H1 (cell line): ENCODE measurements at regions not wholly inside any gene's neighbourhood (a gene's known extent, or its start where the extent isn't known, plus 50 kb on each side); places are given as distances from the start of the nearest gene placed in this dataset.

ENCODE experiments used
- CTCF ChIA-PET: fragments of 300-600 bp; sonication (Branson Sonifier 250); formaldehyde crosslinking; loops from one replicate; lab custom pipeline; 2021; ENCODE audit not compliant: partially characterized antibody; lab: Charles Lee
- POLR2A ChIA-PET: fragments of 300-600 bp; sonication (Branson Sonifier 250); formaldehyde crosslinking; loops from one replicate; lab custom pipeline; 2021; ENCODE audit warnings: inconsistent platforms; ENCODE audit not compliant: partially characterized antibody; lab: Charles Lee
- DNase-seq, 2 experiments: peaks; one replicate each; pipeline versions ENCODE4 v3.0.0 to v3.0.0-alpha.2; 2010 to 2022; ENCODE audit warnings: low spot score in 2 of 2, low read depth in 1 of 2, mixed read lengths in 1 of 2
- FAIRE-seq: peaks from 2 replicates; lab custom pipeline; 2011; peaks lifted over from hg19 to GRCh38; lab: Jason Lieb, UNC
- H2AFZ ChIP-seq: 2 replicates; pipeline ENCODE4 v1.8.1; 2012; ENCODE audit warnings: low read length, inconsistent platforms
- H2AK5ac ChIP-seq: 2 replicates; pipeline ENCODE4 v1.6.1; 2013; ENCODE audit warnings: low read depth, low read length
- H2BK120ac ChIP-seq: replicated peaks from 2 replicates; pipeline ENCODE3; 2013; ENCODE audit warnings: low read depth, low read length, inconsistent platforms
- H2BK12ac ChIP-seq: 2 replicates; pipeline ENCODE4 v1.6.1; 2013; ENCODE audit warnings: low read depth, low read length
- H2BK15ac ChIP-seq: 2 replicates; pipeline ENCODE4 v1.6.1; 2013; ENCODE audit warnings: low read length
- H2BK20ac ChIP-seq: 2 replicates; pipeline ENCODE4 v1.6.1; 2013; ENCODE audit warnings: low read length
- H2BK5ac ChIP-seq: 2 replicates; pipeline ENCODE4 v1.6.1; 2013; ENCODE audit warnings: low read depth, low read length
- H3K14ac ChIP-seq: 2 replicates; pipeline ENCODE4 v1.6.1; 2013; ENCODE audit warnings: inconsistent platforms; ENCODE audit not compliant: insufficient read length
- H3K18ac ChIP-seq: 2 replicates; pipeline ENCODE4 v1.6.1; 2013; ENCODE audit warnings: low read length; ENCODE audit errors: extremely low read depth
- H3K23ac ChIP-seq: 2 replicates; pipeline ENCODE4 v1.6.1; 2013; ENCODE audit warnings: inconsistent platforms; ENCODE audit not compliant: insufficient read length
- H3K23me2 ChIP-seq: 2 replicates; pipeline ENCODE4 v1.6.1; 2013; ENCODE audit warnings: low read depth, low read length
- H3K27ac ChIP-seq: 2 replicates; pipeline ENCODE4 v1.6.1; 2011; ENCODE audit warnings: low read depth, low read length, inconsistent platforms
- H3K27me3 ChIP-seq, 4 experiments: replicated peaks in 1 of 4; 1 replicate in 1 of 4; 2 replicates in 3 of 4; pipeline versions ENCODE4 v1.6.1 to v1.8.1; 2011 to 2013; ENCODE audit warnings: low read length in 3 of 4, mild to moderate bottlenecking in 3 of 4, inconsistent platforms in 2 of 4, mixed read lengths in 2 of 4, moderate library complexity in 1 of 4; ENCODE audit not compliant: control insufficient read depth in 3 of 4, insufficient read depth in 3 of 4; ENCODE audit errors: extremely low read depth in 1 of 4
- H3K36me3 ChIP-seq, 4 experiments: 2 replicates each; pipeline versions ENCODE4 v1.6.1 to v1.8.1; 2011 to 2013; ENCODE audit warnings: mild to moderate bottlenecking in 4 of 4, low read length in 3 of 4, moderate library complexity in 2 of 4, control low read depth in 1 of 4, inconsistent platforms in 1 of 4; ENCODE audit not compliant: insufficient read depth in 4 of 4, control insufficient read depth in 2 of 4
- H3K4ac ChIP-seq: replicated peaks from 2 replicates; pipeline ENCODE3; 2013; ENCODE audit warnings: low read length, low read depth, mixed read lengths, inconsistent platforms; ENCODE audit not compliant: insufficient read length
- H3K4me1 ChIP-seq, 4 experiments: replicated peaks in 1 of 4; 1 replicate in 1 of 4; 2 replicates in 3 of 4; pipeline versions ENCODE4 v1.6.1 to v1.8.1; 2011 to 2013; ENCODE audit warnings: low read length in 3 of 4, inconsistent platforms in 2 of 4, mixed read lengths in 1 of 4; ENCODE audit not compliant: insufficient read depth in 4 of 4, control insufficient read depth in 3 of 4
- H3K4me2 ChIP-seq, 2 experiments: 2 replicates each; pipeline versions ENCODE4 v1.6.1 to v1.8.1; 2011 to 2013; ENCODE audit warnings: low read depth in 2 of 2, low read length in 2 of 2, control low read depth in 1 of 2, inconsistent platforms in 1 of 2, mild to moderate bottlenecking in 1 of 2; ENCODE audit not compliant: insufficient read depth in 1 of 2
- H3K4me3 ChIP-seq, 4 experiments: fragments of 200-600, 300-600 bp in 1 of 4; sonication (generic), shearing (Covaris generic), sonication (Bioruptor Twin) in 1 of 4; 2 replicates each; pipeline versions ENCODE4 v1.5.1 to v1.8.1; 2011 to 2016; ENCODE audit warnings: low read length in 4 of 4, low read depth in 3 of 4, control low read depth in 2 of 4, inconsistent platforms in 2 of 4, mild to moderate bottlenecking in 2 of 4, mixed read lengths in 1 of 4, moderate library complexity in 1 of 4; ENCODE audit not compliant: insufficient read depth in 2 of 4; ENCODE audit errors: extremely low read depth in 1 of 4
- H3K56ac ChIP-seq: replicated peaks from 2 replicates; pipeline ENCODE3; 2013; ENCODE audit warnings: low read depth, mild to moderate bottlenecking, mixed read lengths, low read length, inconsistent platforms; ENCODE audit not compliant: insufficient read length
- H3K79me1 ChIP-seq: 2 replicates; pipeline ENCODE4 v1.6.1; 2013; ENCODE audit warnings: low read depth, low read length, control low read depth
- H3K79me2 ChIP-seq, 2 experiments: 2 replicates each; pipeline versions ENCODE4 v1.6.1 to v1.8.1; 2012 to 2013; ENCODE audit warnings: low read length in 2 of 2, mild to moderate bottlenecking in 2 of 2, inconsistent platforms in 1 of 2; ENCODE audit not compliant: insufficient read depth in 2 of 2, control insufficient read depth in 1 of 2
- H3K9ac ChIP-seq, 4 experiments: replicated peaks in 1 of 4; 1 replicate in 1 of 4; 2 replicates in 3 of 4; pipeline versions ENCODE4 v1.6.1 to v1.8.1; 2011 to 2013; ENCODE audit warnings: low read depth in 3 of 4, low read length in 3 of 4, control low read depth in 2 of 4, mild to moderate bottlenecking in 2 of 4, moderate library complexity in 2 of 4, inconsistent platforms in 1 of 4; ENCODE audit errors: extremely low read depth in 1 of 4
- H3K9me3 ChIP-seq, 2 experiments: 2 replicates each; pipeline versions ENCODE4 v1.6.1 to v1.8.1; 2012 to 2013; ENCODE audit warnings: mild to moderate bottlenecking in 2 of 2, moderate library complexity in 2 of 2, control low read depth in 1 of 2, inconsistent platforms in 1 of 2, low read depth in 1 of 2, low read length in 1 of 2, mixed read lengths in 1 of 2; ENCODE audit not compliant: insufficient read depth in 2 of 2
- H4K20me1 ChIP-seq, 2 experiments: replicated peaks in 1 of 2; 2 replicates each; pipeline versions ENCODE3 to v1.8.1; 2011 to 2013; ENCODE audit warnings: inconsistent platforms in 2 of 2, low read length in 2 of 2, mild to moderate bottlenecking in 1 of 2; ENCODE audit not compliant: insufficient read depth in 2 of 2, control insufficient read depth in 1 of 2
- H4K5ac ChIP-seq: 2 replicates; pipeline ENCODE4 v1.6.1; 2013; ENCODE audit warnings: low read length, low read depth, mixed read lengths, inconsistent platforms; ENCODE audit not compliant: insufficient read length
- H4K8ac ChIP-seq: 2 replicates; pipeline ENCODE4 v1.8.0; 2013; ENCODE audit warnings: mild to moderate bottlenecking, moderate library complexity, low read length, inconsistent platforms; ENCODE audit not compliant: insufficient read depth; ENCODE audit errors: extremely low read depth
- H4K91ac ChIP-seq: replicated peaks from 2 replicates; pipeline ENCODE3; 2013; ENCODE audit warnings: low read length, mixed read lengths, inconsistent platforms; ENCODE audit not compliant: insufficient read length
- CTCF ChIP-seq, 3 experiments: IDR thresholded peaks; 1 replicate in 2 of 3; 2 replicates in 1 of 3; pipeline versions ENCODE4 v1.5.1 to v1.6.1; 2011; ENCODE audit warnings: low read length in 3 of 3, mild to moderate bottlenecking in 3 of 3, inconsistent platforms in 2 of 3, low read depth in 1 of 3, moderate library complexity in 1 of 3; ENCODE audit not compliant: insufficient read depth in 1 of 3; ENCODE audit errors: control extremely low read depth in 1 of 3
- WGBS, 2 experiments: shearing (Covaris generic) in 1 of 2; methylation state at CpG; one replicate each; pipeline versions ENCODE4 v1.1.6 to v1.1.7; 2013 to 2015; ENCODE audit warnings: low lambda C conversion rate in 2 of 2, mixed read lengths in 2 of 2, inconsistent platforms in 1 of 2, low coverage in 1 of 2, missing lambda C conversion rate in 1 of 2; ENCODE audit not compliant: insufficient replicate concordance in 2 of 2, insufficient coverage in 1 of 2, insufficient read length in 1 of 2; ENCODE audit errors: extremely low coverage in 1 of 2, missing lambda C conversion rate in 1 of 2; 5-methylcytosine and 5-hydroxymethylcytosine counted together

- no peak for TF ChIP-seq CTCF (IDR thresholded peaks at IDR 0.05; ENCODE audit: control extremely low read depth in 1 of 3, insufficient read depth in 1 of 3, low read depth in 1 of 3, low read length in 3 of 3)
- H4K5ac ChIP-seq: no peak overlapping the region
- H3K9me3 ChIP-seq: no peaks in the 10 kb centered on the region
- DNase-seq (no peak), FAIRE-seq (no peak)
- H2AFZ ChIP-seq: no peak overlapping the region
- ChIA-PET CTCF (no interaction called here), POLR2A (no interaction called here)
- no peak overlapping the region for H2BK12ac ChIP-seq
- H3K4me3 ChIP-seq: no peak overlapping the region
- H3K14ac ChIP-seq: no peak overlapping the region
- no peak overlapping the region for H4K8ac ChIP-seq
- no peak overlapping the region for H2AK5ac ChIP-seq
- H3K9ac ChIP-seq: no peak overlapping the region
- no peak overlapping the region for H3K27ac ChIP-seq
- H3K79me2 ChIP-seq: no peaks in the 10 kb centered on the region
- no peak overlapping the region for H3K56ac ChIP-seq
- no peaks in the 10 kb centered on the region for H3K4me1 ChIP-seq
- H2BK120ac ChIP-seq: no peak overlapping the region
- H3K79me1 ChIP-seq: no peaks in the 10 kb centered on the region
- H3K23ac ChIP-seq: no peak overlapping the region
- no peaks in the 10 kb centered on the region; the same call in 1 of the 2 replicates for H3K23me2 ChIP-seq
- no peak overlapping the region for H4K91ac ChIP-seq
- H3K18ac ChIP-seq: no peak overlapping the region
- H3K4ac ChIP-seq: no peak overlapping the region
- no peaks in the 10 kb centered on the region for H3K27me3 ChIP-seq
- H3K4me2 ChIP-seq: no peak overlapping the region
- no peak overlapping the region for H2BK20ac ChIP-seq
- no peak overlapping the region for H2BK15ac ChIP-seq
- no peaks in the 10 kb centered on the region for H4K20me1 ChIP-seq
- 93% methylated on average over 2 of the region's 2 CpGs; no CpG with 5 or more reads in 1 of the 2 experiments for WGBS, 2 experiments
- no peak overlapping the region for H2BK5ac ChIP-seq
- no peaks in the 10 kb centered on the region for H3K36me3 ChIP-seq
Observed at GRCh38 chr3:148477375-148477774, 220.3 kb upstream of the AGTR1 start.
